ENCODE measurements at regions not wholly inside any gene's neighbourhood (a gene's known extent, or its start where the extent isn't known, plus 50 kb on each side); places are given as distances from the start of the nearest gene placed in this dataset.

- DNase-seq (ENCODE audit: low read depth, low spot score) = no peak
- no peak overlapping the region for H2AFZ ChIP-seq (ENCODE audit: low read depth, low read length)
- H4K20me1 ChIP-seq (replicated peaks; ENCODE audit: control insufficient read depth, extremely low read depth, insufficient read depth, low read length) = no peaks in the 10 kb centered on the region
- H3K27me3 ChIP-seq (ENCODE audit: control insufficient read depth in 2 of 2, insufficient read depth in 2 of 2, low read length in 2 of 2) = no peaks in the 10 kb centered on the region
- POLR2A ChIA-PET = no interaction called here
- TF ChIP-seq GATA2 (IDR thresholded peaks at IDR 0.05; ENCODE audit: insufficient read depth, insufficient read length, low read depth, low read length) (no peak), JUN (IDR thresholded peaks at IDR 0.05; ENCODE audit: borderline replicate concordance, insufficient read depth, insufficient read length, low read depth) (no peak), CTCF (IDR thresholded peaks at IDR 0.05; ENCODE audit: extremely low read depth in 1 of 2, insufficient read depth in 1 of 2, low read depth in 1 of 2, low read length in 2 of 2) (no peak), POLR2AphosphoS5 (IDR thresholded peaks at IDR 0.05; ENCODE audit: insufficient read depth, low read depth, low read length) (no peak), EZH2 (IDR thresholded peaks at IDR 0.05; ENCODE audit: borderline replicate concordance, low read depth, low read length, severe bottlenecking) (no peak), POLR2A (IDR thresholded peaks at IDR 0.05; ENCODE audit: low read depth, low read length) (no peak), MAX (IDR thresholded peaks at IDR 0.05; ENCODE audit: insufficient read depth, insufficient read length) (no peak), FOS (IDR thresholded peaks at IDR 0.05; ENCODE audit: borderline replicate concordance, insufficient read depth, low read length) (no peak), MYC (IDR thresholded peaks at IDR 0.05; ENCODE audit: low read depth, low read length) (no peak)
- dilution Hi-C loops (cut with MboI; ENCODE audit: extremely low pct_ligation_motif_present, low sequenced_read_pairs) (no loop called here), intact Hi-C loops (cut with micrococcal nuclease) (no loop called here)
- H3K9me3 ChIP-seq (replicated peaks; ENCODE audit: control insufficient read depth, insufficient read depth, low read length) = no peaks in the 10 kb centered on the region
- no peak overlapping the region for H3K9ac ChIP-seq (replicated peaks; ENCODE audit: extremely low read depth, insufficient read depth, low read length)
- no peaks in the 10 kb centered on the region for H3K9me1 ChIP-seq (replicated peaks; ENCODE audit: control insufficient read depth, extremely low read depth, insufficient read depth, low read length)
- no peak for FAIRE-seq
- BruUV-seq (replicated peaks) = no TSS peak
- no peak overlapping the region for H3K4me3 ChIP-seq (replicated peaks in 1 of 3; ENCODE audit: insufficient read depth in 1 of 3, low read depth in 1 of 3, low read length in 3 of 3)
- H3K4me1 ChIP-seq (ENCODE audit: control insufficient read depth, extremely low read depth, insufficient read depth, low read length) = no peaks in the 10 kb centered on the region
- H3K4me2 ChIP-seq (ENCODE audit: insufficient read depth, low read length) = no peak overlapping the region
- CTCF ChIA-PET = no interaction called here
- H3K36me3 ChIP-seq (ENCODE audit: control insufficient read depth in 2 of 2, extremely low read depth in 1 of 2, insufficient read depth in 2 of 2, low read length in 2 of 2) = no peaks in the 10 kb centered on the region
- no peaks in the 10 kb centered on the region for H3K79me2 ChIP-seq (ENCODE audit: control insufficient read depth, insufficient read depth, low read length)
- no peak overlapping the region for H3K27ac ChIP-seq (ENCODE audit: insufficient read depth, low read depth, low read length)
Measured at GRCh38 chr17:22123536-22124281, 431.4 kb downstream of the KCNJ18 start.
